Amygdala (tissue), 56 donors: ENCODE measurements at regions not wholly inside any gene's neighbourhood (a gene's known extent, or its start where the extent isn't known, plus 50 kb on each side); places are given as distances from the start of the nearest gene placed in this dataset.

Experiments
- DNase-seq, 56 donors: peaks; one replicate each; lab custom pipeline; 2025; lab: John Stamatoyannopoulos, UW

GRCh38 chr20:24761220-24762065 lies 187.6 kb upstream of the CST7 start:
- no peak for DNase-seq

- no peak for DNase-seq
Observed at GRCh38 chr20:24762371-24762770, 186.7 kb upstream of the CST7 start.

- no peak for DNase-seq
Observed at GRCh38 chr20:24762791-24763350, 186.2 kb upstream of the CST7 start.

- DNase-seq: no peak
Observed at GRCh38 chr20:24763386-24764026, 185.6 kb upstream of the CST7 start.

- DNase-seq: no peak
Observed at GRCh38 chr20:24764027-24764793, 184.9 kb upstream of the CST7 start.

GRCh38 chr20:24764794-24765202 lies 184.3 kb upstream of the CST7 start:
- no peak for DNase-seq

- no peak for DNase-seq
Observed at GRCh38 chr20:24765316-24766142, 183.5 kb upstream of the CST7 start.

- no peak for DNase-seq
Observed at GRCh38 chr20:24766143-24766527, 182.9 kb upstream of the CST7 start.

GRCh38 chr20:24766826-24767622 lies 182.0 kb upstream of the CST7 start:
- no peak for DNase-seq

- no peak for DNase-seq
Observed at GRCh38 chr20:24767623-24768100, 181.4 kb upstream of the CST7 start.

- DNase-seq: no peak
Observed at GRCh38 chr20:24768201-24768636, 180.8 kb upstream of the CST7 start.

- no peak for DNase-seq
Observed at GRCh38 chr20:24768713-24769601, 180.1 kb upstream of the CST7 start.

- DNase-seq: no peak
Observed at GRCh38 chr20:24769878-24770627, 179.0 kb upstream of the CST7 start.

- DNase-seq: no peak
Observed at GRCh38 chr20:24770628-24771541, 178.2 kb upstream of the CST7 start.

- no peak for DNase-seq
Observed at GRCh38 chr20:24771542-24772061, 177.5 kb upstream of the CST7 start.

GRCh38 chr20:24772667-24773066 lies 176.4 kb upstream of the CST7 start:
- DNase-seq: no peak
